Activated CD8-positive, alpha-beta T cell treated with anti-CD3 and anti-CD28 coated beads, Interleukin-2, amount 10 ng/mL, durations not matched to agents 7 days and 5 days (primary cell): ENCODE measurements at regions not wholly inside any gene's neighbourhood (a gene's known extent, or its start where the extent isn't known, plus 50 kb on each side); places are given as distances from the start of the nearest gene placed in this dataset.

ENCODE experiments used
- ATAC-seq: fragments of 150-1000 bp; cut with Tn5 transposase; one replicate; pipeline ENCODE4 v1.10.0; 2021; ENCODE audit warnings: moderate library complexity
- CTCF ChIA-PET: fragments of 350-600 bp; sonication (Branson Sonifier 250); formaldehyde crosslinking; loops from one replicate; lab custom pipeline; 2021; ENCODE audit warnings: antibody characterized with exemption; lab: Charles Lee
- POLR2A ChIA-PET: fragments of 350-600 bp; sonication (Branson Sonifier 250); formaldehyde crosslinking; loops from one replicate; lab custom pipeline; 2021; ENCODE audit warnings: antibody characterized with exemption; lab: Charles Lee
- DNase-seq: peaks from one replicate; pipeline ENCODE4 v3.0.0-alpha.2; 2020
- H3K27ac Mint-ChIP-seq: one replicate; pipeline ENCODE4 v1.8.0; 2021; ENCODE audit warnings: mild to moderate bottlenecking, mixed read lengths
- H3K27me3 Mint-ChIP-seq: one replicate; pipeline ENCODE4 v1.8.0; 2021; ENCODE audit warnings: low read depth, mixed read lengths
- H3K36me3 Mint-ChIP-seq: one replicate; pipeline ENCODE4 v1.8.0; 2021; ENCODE audit warnings: low read depth, mixed read lengths
- H3K4me1 Mint-ChIP-seq: one replicate; pipeline ENCODE4 v1.8.0; 2021; ENCODE audit warnings: low read depth, mixed read lengths
- H3K4me3 Mint-ChIP-seq: one replicate; pipeline ENCODE4 v1.8.0; 2021; ENCODE audit warnings: mild to moderate bottlenecking, mixed read lengths
- H3K9me3 Mint-ChIP-seq: one replicate; pipeline ENCODE4 v1.8.0; 2022; ENCODE audit warnings: mixed read lengths; ENCODE audit not compliant: insufficient read depth

- POLR2A ChIA-PET: no interaction called here
- Mint-ChIP-seq H3K4me1 (no peaks in the 10 kb centered on the region), H3K9me3 (no peaks in the 10 kb centered on the region), H3K4me3 (no peak overlapping the region), H3K36me3 (no peaks in the 10 kb centered on the region), H3K27me3 (no peaks in the 10 kb centered on the region), H3K27ac (no peak overlapping the region)
- no peak for DNase-seq
- ATAC-seq: no peak
- CTCF ChIA-PET: no interaction called here
These were observed 284.5 kb upstream of the MME start for GRCh38 chr3:154795582-154795981.

- Mint-ChIP-seq H3K9me3 (no peaks in the 10 kb centered on the region), H3K4me1 (no peaks in the 10 kb centered on the region), H3K36me3 (no peaks in the 10 kb centered on the region), H3K27me3 (no peaks in the 10 kb centered on the region), H3K4me3 (no peak overlapping the region), H3K27ac (no peak overlapping the region)
- ChIA-PET CTCF (no interaction called here), POLR2A (no interaction called here)
- no peak for DNase-seq
- ATAC-seq: no peak
These were observed 285.2 kb upstream of the MME start for GRCh38 chr3:154794814-154795445.

DNA sequence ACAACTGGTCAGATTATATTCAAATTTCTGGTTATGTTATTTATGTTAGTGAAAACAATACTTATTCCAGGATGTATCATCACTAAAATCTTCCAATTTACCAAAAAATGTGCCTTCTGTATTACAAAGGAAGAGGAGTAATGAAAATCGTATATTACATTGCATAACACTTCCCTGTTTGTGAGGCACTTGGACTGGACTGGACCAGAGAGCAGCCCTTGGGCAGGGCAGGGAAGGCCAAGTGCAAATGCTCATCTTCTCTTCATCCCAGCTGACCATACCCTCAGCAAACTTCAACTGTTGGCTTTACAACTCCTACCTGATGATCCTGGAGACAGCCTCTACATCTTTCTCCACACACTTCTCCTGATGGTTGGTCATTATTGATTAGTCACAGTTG is 285.7 kb upstream of the MME start:
- Mint-ChIP-seq H3K36me3 (no peaks in the 10 kb centered on the region), H3K27ac (no peak overlapping the region), H3K27me3 (no peaks in the 10 kb centered on the region), H3K4me3 (no peak overlapping the region), H3K4me1 (no peaks in the 10 kb centered on the region), H3K9me3 (no peaks in the 10 kb centered on the region)
- POLR2A ChIA-PET: no interaction called here
- CTCF ChIA-PET: no interaction called here
- DNase-seq (no peak), ATAC-seq (no peak)

GRCh38 chr3:154792828-154793227 is 287.3 kb upstream of the MME start:
- Mint-ChIP-seq H3K27me3 (no peaks in the 10 kb centered on the region), H3K4me3 (no peak overlapping the region), H3K27ac (no peak overlapping the region), H3K9me3 (no peaks in the 10 kb centered on the region), H3K36me3 (no peaks in the 10 kb centered on the region), H3K4me1 (no peaks in the 10 kb centered on the region)
- no peak for DNase-seq
- ChIA-PET CTCF (no interaction called here), POLR2A (no interaction called here)
- ATAC-seq: no peak

GRCh38 chr3:154791611-154792010 is 288.5 kb upstream of the MME start:
- DNase-seq: no peak
- H3K27me3 Mint-ChIP-seq: no peaks in the 10 kb centered on the region
- POLR2A ChIA-PET: no interaction called here
- no peaks in the 10 kb centered on the region for H3K9me3 Mint-ChIP-seq
- no peak overlapping the region for H3K4me3 Mint-ChIP-seq
- no peak overlapping the region for H3K27ac Mint-ChIP-seq
- CTCF ChIA-PET: no interaction called here
- H3K4me1 Mint-ChIP-seq: no peaks in the 10 kb centered on the region
- no peaks in the 10 kb centered on the region for H3K36me3 Mint-ChIP-seq
- no peak for ATAC-seq

DNA sequence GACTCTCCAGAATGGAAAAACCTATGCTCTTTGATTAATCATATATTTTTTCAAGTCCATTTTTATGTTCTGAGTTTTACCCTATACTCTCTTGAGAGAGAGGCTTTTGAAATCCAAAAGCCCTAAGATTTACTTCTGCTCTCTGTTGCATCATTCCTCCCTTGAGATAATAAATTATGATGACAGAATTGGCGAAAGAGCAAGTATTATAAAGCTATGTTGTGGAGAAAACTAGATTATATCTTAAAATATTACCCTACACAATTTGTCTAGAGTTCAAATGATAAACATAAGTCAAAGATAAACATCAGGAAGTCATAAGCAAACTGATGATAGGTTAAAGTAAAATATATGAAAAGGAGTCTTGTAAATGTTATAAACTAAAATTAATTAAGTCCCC is 293.4 kb upstream of the MME start:
- POLR2A ChIA-PET: no interaction called here
- no peaks in the 10 kb centered on the region for H3K36me3 Mint-ChIP-seq
- no peaks in the 10 kb centered on the region for H3K27me3 Mint-ChIP-seq
- H3K27ac Mint-ChIP-seq: no peak overlapping the region
- no peaks in the 10 kb centered on the region for H3K9me3 Mint-ChIP-seq
- H3K4me1 Mint-ChIP-seq: no peaks in the 10 kb centered on the region
- CTCF ChIA-PET: no interaction called here
- DNase-seq: no peak
- ATAC-seq: no peak
- H3K4me3 Mint-ChIP-seq: no peak overlapping the region

- POLR2A ChIA-PET: no interaction called here
- H3K4me1 Mint-ChIP-seq: no peaks in the 10 kb centered on the region
- no peaks in the 10 kb centered on the region for H3K9me3 Mint-ChIP-seq
- CTCF ChIA-PET: no interaction called here
- no peak for DNase-seq
- ATAC-seq: no peak
- no peaks in the 10 kb centered on the region for H3K36me3 Mint-ChIP-seq
- H3K27ac Mint-ChIP-seq: no peak overlapping the region
- H3K4me3 Mint-ChIP-seq: no peak overlapping the region
- H3K27me3 Mint-ChIP-seq: no peaks in the 10 kb centered on the region
These were observed 296.6 kb upstream of the MME start for GRCh38 chr3:154783521-154783931.

DNA sequence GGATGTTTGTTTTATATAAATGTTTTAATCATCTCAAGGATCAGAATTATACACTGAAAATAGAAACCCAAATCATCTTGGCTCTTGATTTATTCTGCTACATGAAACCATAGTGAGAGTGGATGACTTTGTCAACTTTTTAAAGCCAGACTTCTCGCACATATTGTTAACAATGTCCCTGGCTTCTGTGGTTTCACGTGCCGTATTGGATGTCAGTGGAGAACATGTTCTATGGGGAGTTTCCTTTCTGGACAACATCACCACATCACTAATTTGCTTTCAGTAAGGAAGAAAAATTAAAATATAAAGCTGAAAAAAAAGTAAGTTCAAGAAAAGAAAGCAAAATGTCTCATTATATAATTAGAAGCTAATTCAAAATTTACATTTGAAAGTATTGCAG is 297.1 kb upstream of the MME start:
- H3K27ac Mint-ChIP-seq: no peak overlapping the region
- ChIA-PET CTCF (no interaction called here), POLR2A (no interaction called here)
- H3K27me3 Mint-ChIP-seq: no peaks in the 10 kb centered on the region
- ATAC-seq: no peak
- H3K4me1 Mint-ChIP-seq: no peaks in the 10 kb centered on the region
- no peak for DNase-seq
- H3K36me3 Mint-ChIP-seq: no peaks in the 10 kb centered on the region
- H3K9me3 Mint-ChIP-seq: no peaks in the 10 kb centered on the region
- no peak overlapping the region for H3K4me3 Mint-ChIP-seq

- no peaks in the 10 kb centered on the region for H3K36me3 Mint-ChIP-seq
- no peaks in the 10 kb centered on the region for H3K4me1 Mint-ChIP-seq
- no peak overlapping the region for H3K4me3 Mint-ChIP-seq
- no peak overlapping the region for H3K27ac Mint-ChIP-seq
- ATAC-seq (no peak), DNase-seq (no peak)
- no peaks in the 10 kb centered on the region for H3K9me3 Mint-ChIP-seq
- H3K27me3 Mint-ChIP-seq: no peaks in the 10 kb centered on the region
- POLR2A ChIA-PET: no interaction called here
- CTCF ChIA-PET: no interaction called here
These were observed 298.0 kb upstream of the MME start for GRCh38 chr3:154782151-154782550.

DNA sequence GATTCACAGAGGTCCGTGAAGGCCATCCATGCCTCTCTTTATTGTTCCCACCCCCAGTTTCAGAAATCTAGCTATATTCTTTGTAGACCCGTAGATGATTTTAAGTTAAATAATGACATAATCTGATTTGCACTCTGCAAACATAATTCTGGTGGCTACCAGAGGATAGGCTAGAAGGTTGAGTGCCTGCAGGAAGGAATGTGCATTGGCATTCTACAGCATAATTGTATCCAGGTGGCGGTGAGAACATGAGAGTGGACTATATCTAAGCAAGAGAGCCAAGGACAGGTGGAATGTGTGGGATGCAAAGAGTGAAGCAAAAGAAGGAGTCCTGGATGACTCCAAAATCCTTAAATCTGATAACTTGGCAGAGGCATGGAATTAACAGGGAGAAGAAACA is 298.5 kb upstream of the MME start:
- no peak for DNase-seq

DNA sequence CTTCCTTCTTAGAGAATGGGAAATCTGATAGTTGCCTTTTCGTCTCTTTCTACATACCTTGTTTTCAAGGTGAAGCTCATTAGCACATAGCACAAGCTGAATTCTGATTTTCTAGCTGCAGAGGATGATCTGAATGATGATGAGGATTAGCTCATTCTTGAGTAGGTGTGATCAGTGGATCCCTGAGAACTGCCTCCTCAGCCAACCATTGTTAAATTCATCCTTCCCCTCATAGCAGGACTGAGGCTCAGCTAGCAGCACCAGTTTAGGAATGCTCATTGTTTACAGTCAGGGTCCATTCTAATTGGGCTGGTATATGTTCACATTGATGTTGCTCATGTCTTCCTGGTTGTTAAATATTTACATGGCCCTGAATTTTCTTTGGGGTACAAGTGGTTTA is 299.9 kb upstream of the MME start:
- Mint-ChIP-seq H3K9me3 (no peaks in the 10 kb centered on the region), H3K4me1 (no peaks in the 10 kb centered on the region), H3K27me3 (no peaks in the 10 kb centered on the region), H3K4me3 (no peak overlapping the region), H3K36me3 (no peaks in the 10 kb centered on the region), H3K27ac (no peak overlapping the region)
- ATAC-seq (no peak), DNase-seq (no peak)
- CTCF ChIA-PET: no interaction called here
- POLR2A ChIA-PET: no interaction called here

More for the DNA sequence above, 298.5 kb upstream of the MME start:
- Mint-ChIP-seq H3K4me3 (no peak overlapping the region), H3K27ac (no peak overlapping the region), H3K27me3 (no peaks in the 10 kb centered on the region), H3K36me3 (no peaks in the 10 kb centered on the region), H3K4me1 (no peaks in the 10 kb centered on the region), H3K9me3 (no peaks in the 10 kb centered on the region)
- ChIA-PET POLR2A (no interaction called here), CTCF (no interaction called here)
- no peak for ATAC-seq

- Mint-ChIP-seq H3K9me3 (no peaks in the 10 kb centered on the region), H3K27me3 (no peaks in the 10 kb centered on the region), H3K4me1 (no peaks in the 10 kb centered on the region), H3K36me3 (no peaks in the 10 kb centered on the region), H3K4me3 (no peak overlapping the region), H3K27ac (no peak overlapping the region)
- ChIA-PET CTCF (no interaction called here), POLR2A (no interaction called here)
- DNase-seq: no peak
- ATAC-seq: no peak
These were observed 300.5 kb upstream of the MME start for GRCh38 chr3:154779571-154779970.

DNA sequence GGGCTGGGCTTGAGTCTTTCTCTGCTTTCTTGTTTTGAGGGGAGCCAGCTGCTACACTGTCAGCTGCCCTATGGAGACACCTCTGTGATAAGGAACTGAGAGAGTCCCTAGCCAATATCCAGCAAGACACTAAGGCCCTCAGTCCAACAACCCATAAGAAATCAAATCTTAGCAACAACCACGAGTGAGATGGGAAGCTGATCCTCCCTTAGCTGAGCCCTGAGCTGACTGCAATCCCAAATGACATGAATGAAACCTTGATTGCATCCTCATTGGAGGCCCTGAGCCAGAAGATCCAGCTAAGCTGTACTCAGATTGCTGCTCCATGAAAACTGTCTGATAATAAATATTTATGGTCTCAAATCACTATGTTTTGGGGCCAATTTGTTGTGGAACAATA is 302.1 kb upstream of the MME start:
- H3K27ac Mint-ChIP-seq: no peak overlapping the region
- no peaks in the 10 kb centered on the region for H3K27me3 Mint-ChIP-seq
- no peaks in the 10 kb centered on the region for H3K36me3 Mint-ChIP-seq
- H3K4me1 Mint-ChIP-seq: no peaks in the 10 kb centered on the region
- DNase-seq (no peak), ATAC-seq (no peak)
- no peak overlapping the region for H3K4me3 Mint-ChIP-seq
- POLR2A ChIA-PET: no interaction called here
- H3K9me3 Mint-ChIP-seq: no peaks in the 10 kb centered on the region
- CTCF ChIA-PET: no interaction called here
